Right forelimb (tissue), 1 donor: ENCODE measurements at regions not wholly inside any gene's neighbourhood (a gene's known extent, or its start where the extent isn't known, plus 50 kb on each side); places are given as distances from the start of the nearest gene placed in this dataset.
"Not testable (repeated sequence)": the region's sequence is repeated elsewhere in the genome, so short reads cannot be mapped to it uniquely, and the experiment has no call there.

Experiments
- DNase-seq: peaks from one replicate; pipeline ENCODE4 v3.0.0-alpha.2; 2018

- DNase-seq: no peak
Measured at GRCh38 chr11:81870066-81870412, 863.6 kb downstream of the FAM181B start.

- DNase-seq: no peak
Measured at GRCh38 chr11:81869351-81870065, 864.2 kb downstream of the FAM181B start.

- no peak for DNase-seq
Measured at GRCh38 chr11:81866896-81867295, 866.8 kb downstream of the FAM181B start.

- DNase-seq: no peak
Measured at GRCh38 chr11:81857386-81857785, 876.3 kb downstream of the FAM181B start.

GRCh38 chr11:81853791-81854190, 879.9 kb downstream of the FAM181B start:
- DNase-seq: no peak

GRCh38 chr11:81852896-81853295, 880.8 kb downstream of the FAM181B start:
- DNase-seq: no peak

GRCh38 chr11:81840380-81840779, 893.3 kb downstream of the FAM181B start:
- DNase-seq: no peak

- no peak for DNase-seq
Measured at GRCh38 chr11:81839976-81840375, 893.7 kb downstream of the FAM181B start.

GRCh38 chr11:81839016-81839415, 894.6 kb downstream of the FAM181B start:
- DNase-seq: no peak

GRCh38 chr11:81829976-81830375, 903.7 kb downstream of the FAM181B start:
- no peak for DNase-seq

- no peak for DNase-seq
Measured at GRCh38 chr11:81825346-81825745, 908.3 kb downstream of the FAM181B start.

- DNase-seq: no peak
Measured at GRCh38 chr11:81819462-81819861, 914.2 kb downstream of the FAM181B start.

GRCh38 chr11:81804858-81805257, 928.8 kb downstream of the FAM181B start:
- DNase-seq: no peak

- no peak for DNase-seq
Measured at GRCh38 chr11:81802591-81802990, 931.1 kb downstream of the FAM181B start.

GRCh38 chr11:81792416-81792815, 941.2 kb downstream of the FAM181B start:
- no peak for DNase-seq

- DNase-seq: no peak
Measured at GRCh38 chr11:81787584-81788049, 946.0 kb downstream of the FAM181B start.

- DNase-seq: no peak
Measured at GRCh38 chr11:81772166-81772565, 961.5 kb downstream of the FAM181B start.

- not testable (repeated sequence) for DNase-seq
Measured at GRCh38 chr11:81769906-81770305, 963.8 kb downstream of the FAM181B start.

- no peak for DNase-seq
Measured at GRCh38 chr11:81756864-81757595, 976.6 kb downstream of the FAM181B start.

GRCh38 chr11:81749245-81749644, 984.4 kb downstream of the FAM181B start:
- no peak for DNase-seq

- DNase-seq: no peak
Measured at GRCh38 chr11:81744336-81745116, 989.1 kb downstream of the FAM181B start.

GRCh38 chr11:81725701-81726100, 1008.0 kb downstream of the FAM181B start:
- no peak for DNase-seq

GRCh38 chr11:81717695-81718094, 1016.0 kb downstream of the FAM181B start:
- DNase-seq: no peak

- DNase-seq: no peak
Measured at GRCh38 chr11:81707881-81708280, 1025.8 kb downstream of the FAM181B start.
